Epithelial cell of proximal tubule (primary cell): ENCODE measurements at regions not wholly inside any gene's neighbourhood (a gene's known extent, or its start where the extent isn't known, plus 50 kb on each side); places are given as distances from the start of the nearest gene placed in this dataset.

Source experiments
- DNase-seq: peaks from one replicate; pipeline ENCODE4 v3.0.0-alpha.2; 2011; ENCODE audit warnings: low read depth
- H3K4me3 ChIP-seq: 2 replicates; pipeline ENCODE4 v1.5.1; 2011; ENCODE audit warnings: low read depth, mild to moderate bottlenecking, low read length
- TF ChIP-seq, protein P1 (sequence below): conservative IDR thresholded peaks from 2 replicates; pipeline ENCODE4 v1.5.1; 2012; ENCODE audit warnings: low read depth, mild to moderate bottlenecking, low read length

- TF ChIP-seq, protein P1, sequence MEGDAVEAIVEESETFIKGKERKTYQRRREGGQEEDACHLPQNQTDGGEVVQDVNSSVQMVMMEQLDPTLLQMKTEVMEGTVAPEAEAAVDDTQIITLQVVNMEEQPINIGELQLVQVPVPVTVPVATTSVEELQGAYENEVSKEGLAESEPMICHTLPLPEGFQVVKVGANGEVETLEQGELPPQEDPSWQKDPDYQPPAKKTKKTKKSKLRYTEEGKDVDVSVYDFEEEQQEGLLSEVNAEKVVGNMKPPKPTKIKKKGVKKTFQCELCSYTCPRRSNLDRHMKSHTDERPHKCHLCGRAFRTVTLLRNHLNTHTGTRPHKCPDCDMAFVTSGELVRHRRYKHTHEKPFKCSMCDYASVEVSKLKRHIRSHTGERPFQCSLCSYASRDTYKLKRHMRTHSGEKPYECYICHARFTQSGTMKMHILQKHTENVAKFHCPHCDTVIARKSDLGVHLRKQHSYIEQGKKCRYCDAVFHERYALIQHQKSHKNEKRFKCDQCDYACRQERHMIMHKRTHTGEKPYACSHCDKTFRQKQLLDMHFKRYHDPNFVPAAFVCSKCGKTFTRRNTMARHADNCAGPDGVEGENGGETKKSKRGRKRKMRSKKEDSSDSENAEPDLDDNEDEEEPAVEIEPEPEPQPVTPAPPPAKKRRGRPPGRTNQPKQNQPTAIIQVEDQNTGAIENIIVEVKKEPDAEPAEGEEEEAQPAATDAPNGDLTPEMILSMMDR = no peak
- no peak for DNase-seq
Measured at GRCh38 chr11:122178795-122179194, 62.8 kb upstream of the BLID start.

DNA sequence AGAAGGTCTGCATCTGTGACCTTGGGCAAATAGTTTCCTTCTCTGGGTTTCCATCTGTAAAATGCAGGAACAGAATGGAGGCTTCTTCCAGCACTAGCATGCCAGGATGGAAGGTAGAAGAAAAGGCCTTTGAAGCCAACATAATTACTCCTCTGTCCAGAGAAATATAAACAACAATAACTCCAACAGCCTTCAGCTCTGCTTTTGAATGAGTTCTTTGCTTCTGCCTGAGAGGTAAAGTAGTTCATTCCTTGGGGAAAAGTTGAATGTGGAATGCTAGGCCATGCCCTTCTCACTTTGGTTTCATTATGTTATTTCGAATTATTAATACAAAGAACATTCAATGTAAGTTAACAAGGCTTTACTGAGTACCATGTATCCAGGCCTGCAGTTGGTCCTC lies 61.2 kb upstream of the BLID start:
- DNase-seq = no peak
- H3K4me3 ChIP-seq = no peak overlapping the region

More at GRCh38 chr11:122178795-122179194, 62.8 kb upstream of the BLID start:
- H3K4me3 ChIP-seq = no peak overlapping the region

GRCh38 chr11:122176651-122177050 lies 60.6 kb upstream of the BLID start:
- DNase-seq = no peak
- no peak overlapping the region for H3K4me3 ChIP-seq
- TF ChIP-seq, protein P1 = no peak

More for the DNA sequence above, 61.2 kb upstream of the BLID start:
- TF ChIP-seq, protein P1 = no peak

GRCh38 chr11:122175306-122175705 lies 59.3 kb upstream of the BLID start:
- H3K4me3 ChIP-seq = no peak overlapping the region
- TF ChIP-seq, protein P1 = no peak
- DNase-seq = no peak

GRCh38 chr11:122173587-122173986 lies 57.6 kb upstream of the BLID start:
- TF ChIP-seq, protein P1 = no peak
- H3K4me3 ChIP-seq = no peak overlapping the region
- no peak for DNase-seq

DNA sequence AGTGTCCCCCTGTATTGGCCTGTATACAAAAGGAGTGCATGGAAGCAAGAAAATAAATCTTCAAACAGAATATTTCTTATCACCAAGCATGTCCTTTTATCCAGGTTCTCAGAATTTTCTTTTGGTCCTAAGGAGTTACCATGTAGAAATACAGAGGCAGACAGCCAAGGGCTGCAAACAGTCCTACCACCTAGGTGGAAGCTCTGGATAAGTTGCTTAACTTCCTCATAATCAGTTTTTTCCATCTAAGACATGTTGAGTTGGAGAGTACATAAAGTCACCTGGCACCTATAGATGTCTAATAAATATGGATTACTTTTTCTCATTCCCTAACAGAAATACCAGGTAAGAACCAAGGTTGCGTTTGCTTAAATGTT lies 57.0 kb upstream of the BLID start:
- DNase-seq = no peak
- no peak overlapping the region for H3K4me3 ChIP-seq
- TF ChIP-seq, protein P1 = no peak

DNA sequence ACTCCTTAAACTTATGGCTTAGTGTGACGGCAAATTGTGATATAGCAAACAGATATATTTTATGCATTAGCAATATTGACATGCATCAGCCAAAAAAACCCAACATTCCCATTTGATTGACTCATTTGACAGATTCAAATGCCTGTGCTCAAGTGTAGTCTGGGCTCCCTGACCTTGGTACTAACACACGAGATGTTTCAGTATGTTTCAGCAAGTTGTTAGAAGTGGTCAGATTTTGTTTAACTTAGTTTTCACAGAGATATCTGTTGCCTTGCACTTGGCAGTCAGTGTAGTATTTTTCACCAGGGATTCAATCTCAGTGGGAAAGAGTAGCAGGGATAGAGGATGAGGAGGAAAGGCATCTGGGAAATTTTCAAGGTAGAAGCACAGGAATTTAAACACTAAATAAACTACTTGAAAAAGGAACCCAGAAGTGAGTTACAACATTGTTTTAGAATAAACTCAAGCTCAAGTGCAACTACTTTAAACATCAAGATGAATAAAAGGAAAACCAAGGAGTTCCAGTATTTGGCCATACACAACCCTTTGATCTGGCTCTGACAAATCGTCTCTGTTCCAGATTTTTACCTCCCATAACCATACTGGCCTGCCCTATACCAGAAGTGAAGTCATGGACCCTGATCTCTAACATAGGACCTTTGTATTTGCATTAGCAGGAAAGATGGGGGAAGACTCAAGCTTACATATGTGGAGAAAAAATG lies 56.5 kb upstream of the BLID start:
- H3K4me3 ChIP-seq = no peak overlapping the region
- DNase-seq = no peak

More for the DNA sequence above, 56.5 kb upstream of the BLID start:
- TF ChIP-seq, protein P1 = no peak
